Muscle of leg (tissue), 3 donors: ENCODE measurements at regions not wholly inside any gene's neighbourhood (a gene's known extent, or its start where the extent isn't known, plus 50 kb on each side); places are given as distances from the start of the nearest gene placed in this dataset.
"Not testable (repeated sequence)": the region's sequence is repeated elsewhere in the genome, so short reads cannot be mapped to it uniquely, and the experiment has no call there.

Experiments used
- DNase-seq: peaks from one replicate; pipeline ENCODE4 v3.0.0; 2013
- H3K27ac ChIP-seq: one replicate; pipeline ENCODE4 v1.5.1; 2013; ENCODE audit warnings: mild to moderate bottlenecking, low read length, control low read depth
- H3K27me3 ChIP-seq: one replicate; pipeline ENCODE4 v1.6.1; 2013; ENCODE audit warnings: low read length; ENCODE audit not compliant: control insufficient read depth, insufficient read depth
- H3K36me3 ChIP-seq: one replicate; pipeline ENCODE4 v1.6.1; 2013; ENCODE audit warnings: low read length; ENCODE audit not compliant: control insufficient read depth, insufficient read depth
- H3K4me1 ChIP-seq: one replicate; pipeline ENCODE4 v1.6.1; 2013; ENCODE audit warnings: low read length; ENCODE audit not compliant: control insufficient read depth, insufficient read depth
- H3K4me3 ChIP-seq: one replicate; pipeline ENCODE4 v1.5.1; 2013; ENCODE audit warnings: low read length, control low read depth
- H3K9me3 ChIP-seq: replicated peaks from 2 replicates; pipeline ENCODE4 v1.6.1; 2013; ENCODE audit warnings: low read depth, low read length; ENCODE audit not compliant: control insufficient read depth
- WGBS: methylation state at CpG from one replicate; pipeline ENCODE4 v1.1.5; 2013; ENCODE audit warnings: missing lambda C conversion rate; ENCODE audit not compliant: insufficient coverage; 5-methylcytosine and 5-hydroxymethylcytosine counted together

DNA sequence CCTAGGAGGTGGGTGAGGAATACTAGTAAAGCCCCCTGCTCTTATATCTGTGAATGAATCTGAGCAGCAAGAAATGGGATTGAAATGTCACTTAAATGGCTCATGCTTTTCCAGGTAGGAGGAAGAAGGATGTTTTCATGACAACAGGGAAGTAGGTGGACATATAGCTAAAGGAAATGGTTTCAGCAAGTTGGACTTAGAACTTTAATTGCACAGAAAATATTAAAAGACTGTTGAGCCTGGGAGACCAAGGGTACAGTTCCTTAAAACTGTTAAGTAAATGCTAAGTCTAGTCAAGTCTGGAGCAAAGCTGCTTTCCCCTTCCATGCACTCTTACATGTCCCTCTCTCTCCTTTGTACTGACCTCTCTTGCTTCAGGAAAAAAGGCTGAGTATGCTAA, 301.3 kb downstream of the HGF start:
- no peaks in the 10 kb centered on the region for H3K36me3 ChIP-seq
- no peaks in the 10 kb centered on the region for H3K27me3 ChIP-seq
- peaks cover 6% of the 10 kb centered on the region for H3K4me1 ChIP-seq
- H3K4me3 ChIP-seq, result no peak overlapping the region
- no peak for DNase-seq
- H3K27ac ChIP-seq, result no peak overlapping the region
- no peaks in the 10 kb centered on the region for H3K9me3 ChIP-seq

DNA sequence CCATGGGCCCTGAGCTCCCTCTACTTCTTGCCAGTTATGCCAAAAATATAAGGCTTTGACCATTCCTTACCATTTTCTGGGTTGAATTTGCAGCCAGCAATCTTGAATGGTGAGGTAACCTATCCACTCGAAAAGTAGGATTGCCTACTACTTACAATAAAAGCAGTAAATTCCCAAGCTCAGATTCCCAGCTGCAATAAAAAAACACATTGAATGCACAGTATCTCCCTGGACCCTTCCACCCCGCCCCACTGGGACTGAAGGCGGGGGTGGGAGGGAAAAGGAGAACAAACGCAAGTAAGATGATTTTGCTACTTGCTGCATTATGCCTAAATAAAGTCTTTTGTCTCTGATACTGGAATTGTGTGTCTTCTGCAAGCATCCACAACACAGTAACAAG, 301.9 kb downstream of the HGF start:
- H3K4me1 ChIP-seq, result peaks cover 6% of the 10 kb centered on the region
- H3K36me3 ChIP-seq, result no peaks in the 10 kb centered on the region
- no peaks in the 10 kb centered on the region for H3K9me3 ChIP-seq
- no peak overlapping the region for H3K4me3 ChIP-seq
- DNase-seq, result no peak
- WGBS, result 33% methylated on average over 1 of the region's 4 CpGs
- no peaks in the 10 kb centered on the region for H3K27me3 ChIP-seq
- H3K27ac ChIP-seq, result no peak overlapping the region

DNA sequence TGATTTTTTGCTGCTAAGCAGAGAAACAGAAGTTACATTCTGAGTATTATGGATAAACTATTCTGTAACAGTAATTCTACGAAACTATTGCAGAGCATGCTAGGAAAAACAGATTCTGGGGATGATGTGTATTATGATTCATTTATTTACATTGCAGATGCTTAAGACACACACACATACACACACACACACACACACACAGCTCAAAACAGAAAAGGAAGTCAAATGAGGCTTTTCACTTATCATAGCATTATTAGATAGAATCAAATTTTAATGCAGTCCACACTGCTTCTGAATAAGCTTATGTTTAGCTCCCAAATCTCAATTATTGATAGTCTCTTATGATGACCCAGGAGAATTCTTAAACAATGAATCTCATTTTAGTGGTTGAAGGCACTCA, 307.2 kb downstream of the HGF start:
- DNase-seq, result no peak
- no peak overlapping the region for H3K4me3 ChIP-seq
- no peaks in the 10 kb centered on the region for H3K36me3 ChIP-seq
- H3K27me3 ChIP-seq, result no peaks in the 10 kb centered on the region
- no CpG with 5 or more reads among the region's 1 CpG for WGBS
- H3K4me1 ChIP-seq, result no peaks in the 10 kb centered on the region
- no peak overlapping the region for H3K27ac ChIP-seq
- no peaks in the 10 kb centered on the region for H3K9me3 ChIP-seq

DNA sequence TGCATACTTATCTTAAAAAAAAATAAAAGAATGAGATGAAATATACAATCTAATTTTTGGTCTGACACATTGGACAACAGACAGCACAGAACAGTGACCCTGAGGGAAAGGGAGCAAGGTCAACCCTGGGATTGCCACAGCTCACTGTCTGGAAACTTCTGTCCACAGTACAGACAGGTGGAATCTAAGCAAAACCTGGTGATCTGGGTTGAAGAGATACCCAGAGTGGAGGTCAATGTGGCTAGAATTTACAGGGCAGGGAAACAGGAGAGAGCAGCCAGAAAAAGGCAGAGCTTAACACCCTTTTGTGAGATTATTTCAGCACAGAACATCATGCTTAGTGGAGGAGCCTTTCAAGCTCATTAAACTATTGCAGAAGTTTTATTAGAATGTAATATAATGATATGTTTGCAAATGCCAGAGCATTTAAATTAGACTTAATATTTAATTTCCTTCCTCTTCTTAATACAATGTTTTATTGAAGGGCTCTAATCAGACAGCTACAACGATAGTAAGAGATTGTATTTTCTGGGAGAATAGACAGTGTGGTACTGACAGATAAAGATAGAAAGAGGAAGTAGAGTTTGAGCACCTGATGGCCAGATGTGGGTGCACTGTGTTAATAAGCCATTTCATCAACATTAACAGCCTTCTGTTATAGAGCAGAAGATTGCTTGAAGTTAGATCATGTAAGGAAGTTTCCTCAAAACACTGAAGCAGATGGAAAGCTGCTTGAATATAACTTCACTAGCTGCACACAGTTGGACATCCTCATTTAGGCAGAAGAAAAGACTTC, 309.4 kb downstream of the HGF start:
- WGBS, result no CpG with 5 or more reads among the region's 1 CpG
- no peaks in the 10 kb centered on the region for H3K9me3 ChIP-seq
- no peak overlapping the region for H3K27ac ChIP-seq
- H3K4me3 ChIP-seq, result no peak overlapping the region
- H3K4me1 ChIP-seq, result no peaks in the 10 kb centered on the region
- H3K27me3 ChIP-seq, result no peaks in the 10 kb centered on the region
- no peaks in the 10 kb centered on the region for H3K36me3 ChIP-seq
- DNase-seq, result no peak

DNA sequence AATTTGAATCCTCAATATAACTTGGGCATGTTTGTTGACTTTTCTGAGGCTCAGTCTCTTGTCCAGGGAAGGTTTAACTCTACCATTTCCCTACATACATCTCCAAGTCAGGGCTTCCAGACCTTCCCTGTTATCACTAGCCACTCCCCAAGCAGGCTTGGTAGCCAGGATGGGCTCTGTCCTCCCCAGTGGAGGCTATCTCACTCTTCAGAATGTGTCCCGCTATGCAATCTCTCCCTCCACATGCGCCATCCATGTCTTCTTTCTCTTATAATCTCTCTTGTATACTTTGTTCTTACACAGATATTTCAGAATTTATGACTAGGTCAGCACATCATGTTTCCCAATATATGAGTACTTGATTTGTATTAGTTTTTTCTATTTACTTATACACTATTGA, 310.4 kb downstream of the HGF start:
- Histone ChIP-seq H3K27ac (no peak overlapping the region), H3K4me1 (no peaks in the 10 kb centered on the region), H3K4me3 (no peak overlapping the region), H3K27me3 (no peaks in the 10 kb centered on the region), H3K9me3 (no peaks in the 10 kb centered on the region), H3K36me3 (no peaks in the 10 kb centered on the region)
- no CpG with 5 or more reads among the region's 2 CpGs for WGBS
- DNase-seq, result no peak

DNA sequence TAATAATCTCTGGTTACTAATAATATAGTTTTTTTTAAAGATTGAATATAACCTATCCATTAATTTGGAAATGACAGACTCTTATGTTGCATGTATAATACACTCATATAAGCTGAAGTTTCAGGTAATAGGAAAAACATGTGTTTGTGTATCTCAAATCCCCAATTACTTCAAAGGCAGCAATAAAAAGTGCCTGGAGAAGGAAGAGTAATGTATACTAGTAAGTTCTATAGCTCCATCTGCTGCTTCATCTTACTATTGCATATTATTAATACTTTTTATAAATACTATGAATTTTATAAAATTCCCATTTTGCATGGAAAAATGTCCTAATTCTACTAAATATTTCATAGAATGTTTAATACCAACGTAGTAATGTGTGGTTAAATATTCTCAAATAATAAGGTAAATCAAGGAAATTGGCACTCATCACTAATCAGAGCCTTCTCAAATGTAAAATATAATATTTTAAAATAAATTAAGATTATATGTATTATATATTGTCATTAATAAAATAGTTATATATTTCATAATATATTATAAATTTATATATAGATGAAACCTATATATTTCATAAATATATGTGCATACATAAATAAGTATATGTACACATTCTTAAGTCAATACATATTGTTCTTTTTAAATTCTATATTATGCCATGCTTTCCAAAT, 311.9 kb downstream of the HGF start:
- no CpG with 5 or more reads among the region's 1 CpG for WGBS
- no peak overlapping the region for H3K4me3 ChIP-seq
- H3K27ac ChIP-seq, result no peak overlapping the region
- no peaks in the 10 kb centered on the region for H3K36me3 ChIP-seq
- H3K27me3 ChIP-seq, result no peaks in the 10 kb centered on the region
- no peaks in the 10 kb centered on the region for H3K9me3 ChIP-seq
- H3K4me1 ChIP-seq, result no peaks in the 10 kb centered on the region
- peak; percentile 78 for DNase-seq

DNA sequence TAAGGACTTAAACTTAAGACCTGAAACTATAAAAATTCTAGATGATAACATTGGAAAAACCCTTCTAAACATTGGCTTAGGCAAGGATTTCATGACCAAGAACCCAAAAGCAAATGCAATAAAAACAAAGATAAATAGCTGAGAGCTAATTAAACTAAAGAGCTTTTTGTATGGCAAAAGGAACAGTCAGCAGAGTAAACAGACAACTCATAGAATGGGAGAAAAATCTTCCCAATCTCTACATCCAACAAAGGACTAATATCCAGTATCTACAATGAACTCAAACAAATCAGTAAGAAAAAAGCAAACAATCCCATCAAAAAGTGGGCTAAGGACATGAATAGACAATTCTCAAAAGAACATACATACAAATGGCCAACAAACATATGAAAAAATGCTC, 316.1 kb downstream of the HGF start:
- H3K27me3 ChIP-seq, H3K27ac ChIP-seq, H3K4me1 ChIP-seq, DNase-seq, H3K4me3 ChIP-seq, H3K9me3 ChIP-seq, H3K36me3 ChIP-seq: not testable (repeated sequence)

DNA sequence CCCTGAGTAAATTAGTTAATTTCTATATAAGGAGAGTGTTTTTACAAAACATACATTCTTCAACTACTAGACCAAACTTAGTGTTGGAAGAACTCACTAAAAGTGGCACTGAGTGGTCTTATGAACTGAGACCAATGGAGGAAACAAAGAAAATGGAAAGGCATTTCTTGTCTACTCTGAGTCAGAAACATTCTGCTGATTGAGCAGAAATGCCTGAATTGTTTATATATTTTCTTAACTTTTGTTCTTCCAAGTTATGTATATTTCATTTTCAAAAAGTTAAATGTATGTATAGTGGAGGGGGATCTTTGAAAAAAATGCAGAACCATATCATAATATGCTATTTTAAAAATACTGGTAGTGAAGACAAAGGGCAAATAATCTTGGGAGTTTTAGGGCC, 320.7 kb downstream of the HGF start:
- Histone ChIP-seq H3K4me3 (no peak overlapping the region), H3K27me3 (no peaks in the 10 kb centered on the region), H3K4me1 (no peaks in the 10 kb centered on the region)

DNA sequence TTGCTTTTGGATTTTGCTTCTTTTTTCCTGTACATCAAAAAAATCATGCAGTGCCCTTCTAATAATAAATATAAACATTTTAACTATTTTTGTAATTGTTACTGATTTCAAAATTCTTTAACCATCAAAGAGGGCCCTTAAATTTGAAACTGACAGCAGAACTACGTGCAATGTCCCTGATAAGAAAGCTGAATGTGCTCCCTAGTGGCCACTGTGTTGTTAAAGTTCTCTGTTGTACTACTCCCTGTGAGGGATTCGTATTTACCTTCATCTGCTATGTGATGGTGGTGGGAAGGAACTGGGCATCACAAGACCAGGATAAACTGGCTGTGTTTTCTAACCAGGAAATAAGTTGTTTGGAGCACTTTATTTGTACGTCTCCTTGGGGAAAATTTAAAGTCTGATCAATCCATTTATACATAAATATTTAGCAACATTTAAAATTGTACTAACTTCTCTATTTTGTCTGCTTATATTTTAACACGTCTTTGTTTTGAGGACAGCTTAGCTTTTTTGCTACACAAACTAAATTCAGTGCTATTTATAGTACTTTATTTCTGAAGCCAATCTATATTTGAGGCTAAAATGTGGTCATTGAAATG, 322.4 kb downstream of the HGF start:
- Histone ChIP-seq H3K4me3 (no peak overlapping the region), H3K27me3 (no peaks in the 10 kb centered on the region), H3K4me1 (no peaks in the 10 kb centered on the region), H3K27ac (no peak overlapping the region), H3K36me3 (no peaks in the 10 kb centered on the region), H3K9me3 (no peaks in the 10 kb centered on the region)
- peak; percentile 66 for DNase-seq
- 60% methylated on average over 1 of the region's 4 CpGs for WGBS

More for the DNA sequence above, 320.7 kb downstream of the HGF start:
- no peaks in the 10 kb centered on the region for H3K9me3 ChIP-seq
- H3K27ac ChIP-seq, result no peak overlapping the region
- no peak for DNase-seq
- H3K36me3 ChIP-seq, result no peaks in the 10 kb centered on the region

DNA sequence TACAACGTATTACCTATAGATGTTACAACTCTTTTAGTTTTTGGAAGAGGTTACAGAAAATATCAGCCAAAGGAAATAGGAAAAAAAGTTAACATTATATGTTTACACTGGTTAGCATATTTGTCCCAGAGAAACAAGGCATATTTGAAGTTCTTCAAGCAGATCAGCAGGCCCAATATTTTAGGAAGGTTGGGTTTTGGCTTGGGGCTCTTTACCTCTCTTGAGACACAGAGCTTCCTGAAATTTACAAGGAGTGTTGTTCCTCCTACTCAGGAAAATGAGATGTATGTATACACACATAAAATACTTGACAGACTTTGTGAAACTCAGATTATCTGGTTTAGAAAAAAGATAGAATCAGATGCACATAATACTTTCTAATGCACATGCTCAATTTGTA, 323.6 kb downstream of the HGF start:
- no CpG with 5 or more reads among the region's 1 CpG for WGBS

More for the DNA sequence above, 323.6 kb downstream of the HGF start:
- Histone ChIP-seq H3K4me3 (no peak overlapping the region), H3K27me3 (no peaks in the 10 kb centered on the region), H3K9me3 (no peaks in the 10 kb centered on the region), H3K36me3 (no peaks in the 10 kb centered on the region), H3K27ac (no peak overlapping the region), H3K4me1 (no peaks in the 10 kb centered on the region)
- DNase-seq, result peak; percentile 49
